ENCODE measurements at regions not wholly inside any gene's neighbourhood (a gene's known extent, or its start where the extent isn't known, plus 50 kb on each side); places are given as distances from the start of the nearest gene placed in this dataset.
"Not testable (repeated sequence)": the region's sequence is repeated elsewhere in the genome, so short reads cannot be mapped to it uniquely, and the experiment has no call there.

- in situ Hi-C loops (cut with MboI; ENCODE audit: low sequenced_read_pairs) = no loop called here
- Histone ChIP-seq H3K36me3 (replicated peaks) (no peaks in the 10 kb centered on the region), H3K4me1 (no peaks in the 10 kb centered on the region; the same call in 1 of the 2 replicates), H3K9me3 (peaks cover 14% of the 10 kb centered on the region; the same call in 1 of the 2 replicates), H3K27me3 (ENCODE audit: low read depth) (no peaks in the 10 kb centered on the region), H3K4me3 (no peak overlapping the region)
- DNase-seq (ENCODE audit: low spot score in 2 of 2) = no peak
These were observed 124.6 kb downstream of the KCNJ18 start for GRCh38 chr17:21816592-21817567.

- Histone ChIP-seq H3K27me3 (ENCODE audit: low read depth) (no peaks in the 10 kb centered on the region), H3K4me1 (no peaks in the 10 kb centered on the region; the same call in 1 of the 2 replicates), H3K36me3 (replicated peaks) (no peaks in the 10 kb centered on the region), H3K9me3 (peaks cover 14% of the 10 kb centered on the region; the same call in 1 of the 2 replicates), H3K4me3 (no peak overlapping the region)
- DNase-seq (ENCODE audit: low spot score in 2 of 2) = no peak
- in situ Hi-C loops (cut with MboI; ENCODE audit: low sequenced_read_pairs) = no loop called here
These were observed 125.6 kb downstream of the KCNJ18 start for GRCh38 chr17:21817791-21818364.

- in situ Hi-C loops (cut with MboI; ENCODE audit: low sequenced_read_pairs) = no loop called here
These were observed 130.8 kb downstream of the KCNJ18 start for GRCh38 chr17:21823090-21823489.

GRCh38 chr17:21823643-21824042, 131.3 kb downstream of the KCNJ18 start:
- Histone ChIP-seq H3K4me3 (no peak overlapping the region), H3K4me1 (no peaks in the 10 kb centered on the region; the same call in 1 of the 2 replicates), H3K9me3 (no peaks in the 10 kb centered on the region), H3K36me3 (replicated peaks) (no peaks in the 10 kb centered on the region), H3K27me3 (ENCODE audit: low read depth) (no peaks in the 10 kb centered on the region)
- in situ Hi-C loops (cut with MboI; ENCODE audit: low sequenced_read_pairs) = no loop called here
- no peak for DNase-seq (ENCODE audit: low spot score in 2 of 2)

More at GRCh38 chr17:21823090-21823489, 130.8 kb downstream of the KCNJ18 start:
- Histone ChIP-seq H3K4me3 (no peak overlapping the region), H3K36me3 (replicated peaks) (no peaks in the 10 kb centered on the region), H3K4me1 (no peaks in the 10 kb centered on the region; the same call in 1 of the 2 replicates), H3K27me3 (ENCODE audit: low read depth) (no peaks in the 10 kb centered on the region), H3K9me3 (no peaks in the 10 kb centered on the region)
- no peak for DNase-seq (ENCODE audit: low spot score in 2 of 2)

- no peaks in the 10 kb centered on the region for H3K27me3 ChIP-seq (ENCODE audit: low read depth)
- in situ Hi-C loops (cut with MboI; ENCODE audit: low sequenced_read_pairs) = no loop called here
- H3K9me3 ChIP-seq = no peaks in the 10 kb centered on the region
- no peaks in the 10 kb centered on the region for H3K36me3 ChIP-seq (replicated peaks)
- no peak overlapping the region for H3K4me3 ChIP-seq
- H3K4me1 ChIP-seq = no peaks in the 10 kb centered on the region
- no peak for DNase-seq (ENCODE audit: low spot score in 2 of 2)
These were observed 149.5 kb downstream of the KCNJ18 start for GRCh38 chr17:21841839-21842238.

GRCh38 chr17:21842332-21843317, 150.3 kb downstream of the KCNJ18 start:
- H3K27me3 ChIP-seq (ENCODE audit: low read depth) = no peaks in the 10 kb centered on the region
- H3K9me3 ChIP-seq = no peaks in the 10 kb centered on the region
- H3K36me3 ChIP-seq (replicated peaks) = no peaks in the 10 kb centered on the region
- H3K4me3 ChIP-seq = no peak overlapping the region
- DNase-seq (ENCODE audit: low spot score in 2 of 2) = no peak
- H3K4me1 ChIP-seq = no peaks in the 10 kb centered on the region
- in situ Hi-C loops (cut with MboI; ENCODE audit: low sequenced_read_pairs) = no loop called here

- no peak overlapping the region for H3K4me3 ChIP-seq
- H3K4me1 ChIP-seq = no peaks in the 10 kb centered on the region
- no peaks in the 10 kb centered on the region for H3K36me3 ChIP-seq (replicated peaks)
- H3K27me3 ChIP-seq (ENCODE audit: low read depth) = no peaks in the 10 kb centered on the region
- no peaks in the 10 kb centered on the region for H3K9me3 ChIP-seq
- in situ Hi-C loops (cut with MboI; ENCODE audit: low sequenced_read_pairs) = no loop called here
- DNase-seq (ENCODE audit: low spot score in 2 of 2) = no peak
These were observed 151.1 kb downstream of the KCNJ18 start for GRCh38 chr17:21843318-21843865.

- DNase-seq (ENCODE audit: low spot score in 2 of 2) = no peak
- H3K4me3 ChIP-seq = no peak overlapping the region
- H3K36me3 ChIP-seq (replicated peaks) = no peaks in the 10 kb centered on the region
- in situ Hi-C loops (cut with MboI; ENCODE audit: low sequenced_read_pairs) = no loop called here
- no peaks in the 10 kb centered on the region for H3K4me1 ChIP-seq
- no peaks in the 10 kb centered on the region for H3K9me3 ChIP-seq
- no peaks in the 10 kb centered on the region for H3K27me3 ChIP-seq (ENCODE audit: low read depth)
These were observed 151.7 kb downstream of the KCNJ18 start for GRCh38 chr17:21843951-21844590.

- H3K4me3 ChIP-seq; H3K27me3 ChIP-seq (ENCODE audit: low read depth); H3K36me3 ChIP-seq (replicated peaks); DNase-seq (ENCODE audit: low spot score in 2 of 2); H3K9me3 ChIP-seq; in situ Hi-C loops (cut with MboI; ENCODE audit: low sequenced_read_pairs); H3K4me1 ChIP-seq: not testable (repeated sequence)
These were observed 156.2 kb downstream of the KCNJ18 start for GRCh38 chr17:21848510-21848909.

- H3K9me3 ChIP-seq; H3K27me3 ChIP-seq (ENCODE audit: low read depth); in situ Hi-C loops (cut with MboI; ENCODE audit: low sequenced_read_pairs); H3K4me1 ChIP-seq; H3K36me3 ChIP-seq (replicated peaks); H3K4me3 ChIP-seq; DNase-seq (ENCODE audit: low spot score in 2 of 2): not testable (repeated sequence)
These were observed 156.7 kb downstream of the KCNJ18 start for GRCh38 chr17:21849030-21849429.

GRCh38 chr17:21850614-21851013, 158.3 kb downstream of the KCNJ18 start:
- DNase-seq (ENCODE audit: low spot score in 2 of 2); H3K4me3 ChIP-seq; H3K9me3 ChIP-seq; in situ Hi-C loops (cut with MboI; ENCODE audit: low sequenced_read_pairs); H3K4me1 ChIP-seq; H3K27me3 ChIP-seq (ENCODE audit: low read depth); H3K36me3 ChIP-seq (replicated peaks): not testable (repeated sequence)
